ENCODE measurements at regions not wholly inside any gene's neighbourhood (a gene's known extent, or its start where the extent isn't known, plus 50 kb on each side); places are given as distances from the start of the nearest gene placed in this dataset.

- no peaks in the 10 kb centered on the region for H3K9me3 ChIP-seq
- no peaks in the 10 kb centered on the region for H3K36me3 Mint-ChIP-seq
- no peaks in the 10 kb centered on the region for H3K36me3 ChIP-seq (ENCODE audit: control insufficient read depth in 2 of 2, extremely low read depth in 1 of 2, insufficient read depth in 1 of 2, low read length in 1 of 2)
- no peak overlapping the region for H3K4me3 ChIP-seq (ENCODE audit: control insufficient read depth in 1 of 2, extremely low read depth in 1 of 2, low read length in 1 of 2)
- peaks cover 0 to 8% (median 0%) of the 10 kb centered on the region in 3 donors for H3K9me3 Mint-ChIP-seq
- no peaks in the 10 kb centered on the region for H3K4me1 Mint-ChIP-seq
- WGBS (ENCODE audit: insufficient coverage) = 95% methylated on average over 7 of the region's 8 CpGs
- no peak for ATAC-seq (replicated peaks in 1 of 4)
- DNase-seq = no peak
- peaks cover 0 to 12% of the 10 kb centered on the region in 2 experiments for H3K27me3 ChIP-seq (replicated peaks in 1 of 2; ENCODE audit: control insufficient read depth in 2 of 2, extremely low read depth in 1 of 2, insufficient read depth in 2 of 2, low read length in 1 of 2)
- no peak overlapping the region for H3K4me3 Mint-ChIP-seq
- CTCF ChIA-PET = no interaction called here
- H3K27ac Mint-ChIP-seq = no peak overlapping the region
- H3K27ac ChIP-seq (ENCODE audit: low read length) = no peak overlapping the region
- POLR2A ChIA-PET = interaction anchor here in 1 of 2 donors (0.6 kb wide), 1 partner anchor 24 kb away, joined by 3 read pairs; no protein-coding TSS in a partner anchor
- no peaks in the 10 kb centered on the region for H3K27me3 Mint-ChIP-seq
- H3K4me1 ChIP-seq (ENCODE audit: control insufficient read depth in 1 of 2, extremely low read depth in 1 of 2, insufficient read depth in 2 of 2, low read length in 2 of 2) = no peaks in the 10 kb centered on the region
These were observed 62.5 kb upstream of the SYNCRIP start for GRCh38 chr6:85705220-85705619.

GRCh38 chr6:85703406-85703805 lies 60.7 kb upstream of the SYNCRIP start:
- ChIA-PET POLR2A (no interaction called here), CTCF (no interaction called here)
- Mint-ChIP-seq H3K4me1 (no peaks in the 10 kb centered on the region), H3K27me3 (peaks cover 0 to 3% of the 10 kb centered on the region in 2 donors), H3K27ac (no peak overlapping the region), H3K36me3 (no peaks in the 10 kb centered on the region), H3K4me3 (no peak overlapping the region), H3K9me3 (peaks cover 0 to 3% (median 3%) of the 10 kb centered on the region in 3 donors)
- DNase-seq (no peak), ATAC-seq (replicated peaks in 1 of 4) (no peak)
- Histone ChIP-seq H3K27ac (ENCODE audit: low read length) (no peak overlapping the region), H3K4me3 (ENCODE audit: control insufficient read depth in 1 of 2, extremely low read depth in 1 of 2, low read length in 1 of 2) (no peak overlapping the region), H3K9me3 (no peaks in the 10 kb centered on the region), H3K4me1 (ENCODE audit: control insufficient read depth in 1 of 2, extremely low read depth in 1 of 2, insufficient read depth in 2 of 2, low read length in 2 of 2) (no peaks in the 10 kb centered on the region), H3K36me3 (ENCODE audit: control insufficient read depth in 2 of 2, extremely low read depth in 1 of 2, insufficient read depth in 1 of 2, low read length in 1 of 2) (no peaks in the 10 kb centered on the region), H3K27me3 (replicated peaks in 1 of 2; ENCODE audit: control insufficient read depth in 2 of 2, extremely low read depth in 1 of 2, insufficient read depth in 2 of 2, low read length in 1 of 2) (peaks cover 0 to 14% of the 10 kb centered on the region in 2 experiments)
